Activated T-cell treated with anti-CD3 and anti-CD28 coated beads, Interleukin-2, amount 50 U/mL, for 72 hours (primary cell): ENCODE measurements at regions not wholly inside any gene's neighbourhood (a gene's known extent, or its start where the extent isn't known, plus 50 kb on each side); places are given as distances from the start of the nearest gene placed in this dataset.

ENCODE experiments used
- ATAC-seq, 2 donors: fragments of 150-1000 bp; cut with Tn5 transposase; replicated peaks in 1 of 2; 2 replicates each; pipeline ENCODE4 v1.10.0; 2021; ENCODE audit warnings: moderate library complexity in 2 of 2, mild to moderate bottlenecking in 1 of 2
- DNase-seq, 2 donors: peaks; one replicate each; pipeline ENCODE4 v3.0.0; 2021 to 2022; ENCODE audit warnings: mixed read lengths in 1 of 2
- H3K27ac Mint-ChIP-seq: one replicate; pipeline ENCODE4 v1.8.0; 2022; ENCODE audit warnings: mild to moderate bottlenecking, moderate library complexity, mixed read lengths
- H3K27me3 Mint-ChIP-seq: one replicate; pipeline ENCODE4 v1.8.0; 2022; ENCODE audit warnings: low read depth, mixed read lengths
- H3K36me3 Mint-ChIP-seq, 2 donors: one replicate each; pipeline ENCODE4 v1.8.0; 2022; ENCODE audit warnings: mixed read lengths in 2 of 2, mild to moderate bottlenecking in 1 of 2; ENCODE audit not compliant: insufficient read depth in 2 of 2
- H3K4me1 Mint-ChIP-seq: one replicate; pipeline ENCODE4 v1.8.0; 2022; ENCODE audit warnings: low read depth, mixed read lengths
- H3K4me3 Mint-ChIP-seq, 2 donors: one replicate each; pipeline ENCODE4 v1.8.0; 2022; ENCODE audit warnings: mild to moderate bottlenecking in 2 of 2, mixed read lengths in 2 of 2, moderate library complexity in 2 of 2
- H3K9me3 Mint-ChIP-seq, 2 donors: one replicate each; pipeline ENCODE4 v1.8.0; 2022; ENCODE audit warnings: mixed read lengths in 2 of 2

DNA sequence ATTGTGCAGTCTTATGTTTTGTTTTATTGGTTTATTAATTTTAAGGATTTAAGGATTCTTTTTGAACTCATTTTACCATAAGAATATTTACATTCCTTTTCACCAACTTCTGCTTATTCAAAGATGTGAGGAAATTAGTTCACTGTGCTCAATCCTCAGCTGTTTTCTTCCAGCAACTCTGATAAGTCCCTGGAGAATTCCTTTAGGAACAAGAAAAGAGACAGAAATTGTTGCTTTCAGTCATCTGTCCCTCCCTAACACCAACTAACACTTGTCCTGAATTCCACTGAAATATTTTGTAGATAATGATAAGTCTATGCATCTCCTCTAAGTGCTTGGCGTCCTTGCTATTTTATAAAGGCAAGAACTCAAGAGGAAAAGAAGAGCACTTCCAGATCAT, 334.8 kb upstream of the MARCKS start:
- Mint-ChIP-seq H3K4me3 (no peak overlapping the region), H3K4me1 (no peaks in the 10 kb centered on the region), H3K36me3 (no peaks in the 10 kb centered on the region), H3K9me3 (no peaks in the 10 kb centered on the region), H3K27me3 (no peaks in the 10 kb centered on the region), H3K27ac (no peak overlapping the region)
- ATAC-seq (no peak), DNase-seq (no peak)

DNA sequence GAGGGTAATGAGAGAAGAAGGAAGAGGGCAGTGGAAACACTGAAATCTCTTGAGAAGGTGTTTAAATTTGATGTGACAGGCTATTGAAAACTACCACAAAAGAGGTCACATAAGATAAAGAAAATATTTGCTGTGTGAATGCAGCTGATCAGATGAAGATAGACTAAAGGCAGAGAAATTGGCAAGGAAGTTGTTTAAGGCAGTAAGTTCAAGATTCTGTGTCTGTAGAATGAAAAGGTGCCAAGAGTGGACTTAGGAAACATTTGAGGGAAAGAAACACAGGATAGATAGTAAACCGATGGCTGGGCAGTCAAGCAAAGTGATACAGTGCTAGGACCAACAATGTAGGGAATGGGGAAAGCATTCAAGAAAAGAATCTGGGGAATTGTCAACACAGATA, 332.3 kb upstream of the MARCKS start:
- Mint-ChIP-seq H3K36me3 (no peaks in the 10 kb centered on the region), H3K4me1 (no peaks in the 10 kb centered on the region), H3K27ac (no peak overlapping the region), H3K27me3 (no peaks in the 10 kb centered on the region), H3K9me3 (no peaks in the 10 kb centered on the region), H3K4me3 (no peak overlapping the region)
- DNase-seq (no peak), ATAC-seq (no peak)

DNA sequence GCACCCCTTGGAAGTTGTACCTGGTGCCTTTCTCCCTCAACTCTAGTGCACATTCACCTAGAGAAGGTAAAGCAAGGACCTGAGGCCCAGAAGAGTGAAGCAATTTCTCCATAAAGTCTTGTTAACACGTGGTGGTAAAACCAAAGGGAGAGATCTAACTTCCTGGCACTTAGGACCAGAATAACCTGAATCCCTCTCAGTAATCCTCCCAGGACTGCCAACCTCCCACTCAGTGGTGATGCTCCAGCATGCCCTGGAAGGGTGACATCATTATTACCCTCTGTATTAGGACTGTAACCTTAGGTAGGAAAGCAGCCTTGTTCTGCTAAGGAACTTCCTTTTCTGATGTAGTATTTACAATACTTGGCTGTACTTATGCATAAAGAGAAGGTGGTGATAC, 330.6 kb upstream of the MARCKS start:
- Mint-ChIP-seq H3K27me3 (no peaks in the 10 kb centered on the region), H3K9me3 (no peaks in the 10 kb centered on the region), H3K27ac (no peak overlapping the region), H3K4me3 (no peak overlapping the region), H3K4me1 (no peaks in the 10 kb centered on the region), H3K36me3 (no peaks in the 10 kb centered on the region)
- DNase-seq, result no peak
- ATAC-seq, result no peak

DNA sequence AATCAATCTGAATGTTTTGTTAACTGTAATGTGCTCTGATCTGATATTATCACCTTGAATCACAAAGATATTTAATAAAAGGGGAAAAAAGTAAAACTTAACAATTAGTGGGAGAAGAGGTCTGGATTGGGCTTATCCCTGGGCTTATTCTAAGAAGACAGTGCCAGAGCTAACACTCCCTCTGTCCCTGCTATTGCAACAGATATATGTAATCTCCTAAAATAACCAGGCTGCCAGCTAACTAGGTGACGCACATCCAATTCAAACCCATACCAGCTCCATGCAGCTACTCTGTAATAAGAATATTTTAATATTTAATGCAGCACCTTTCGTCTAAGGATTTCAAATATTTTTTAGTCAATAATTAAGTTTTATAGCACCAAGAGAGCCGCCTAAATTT, 330.1 kb upstream of the MARCKS start:
- no peak for ATAC-seq
- no peaks in the 10 kb centered on the region for H3K27me3 Mint-ChIP-seq
- no peak for DNase-seq
- no peaks in the 10 kb centered on the region for H3K9me3 Mint-ChIP-seq
- no peak overlapping the region for H3K27ac Mint-ChIP-seq
- H3K4me1 Mint-ChIP-seq, result no peaks in the 10 kb centered on the region
- no peak overlapping the region for H3K4me3 Mint-ChIP-seq
- H3K36me3 Mint-ChIP-seq, result no peaks in the 10 kb centered on the region

- no peak for ATAC-seq
- no peak for DNase-seq
- Mint-ChIP-seq H3K27me3 (no peaks in the 10 kb centered on the region), H3K4me1 (no peaks in the 10 kb centered on the region), H3K4me3 (no peak overlapping the region), H3K36me3 (no peaks in the 10 kb centered on the region), H3K27ac (no peak overlapping the region), H3K9me3 (no peaks in the 10 kb centered on the region)
These were observed 329.0 kb upstream of the MARCKS start for GRCh38 chr6:113528111-113528510.

- ATAC-seq (no peak), DNase-seq (no peak)
- no peaks in the 10 kb centered on the region for H3K36me3 Mint-ChIP-seq
- H3K9me3 Mint-ChIP-seq, result no peaks in the 10 kb centered on the region
- H3K27me3 Mint-ChIP-seq, result no peaks in the 10 kb centered on the region
- no peak overlapping the region for H3K4me3 Mint-ChIP-seq
- H3K27ac Mint-ChIP-seq, result no peak overlapping the region
- H3K4me1 Mint-ChIP-seq, result no peaks in the 10 kb centered on the region
These were observed 327.9 kb upstream of the MARCKS start for GRCh38 chr6:113529196-113529595.

GRCh38 chr6:113529879-113530278, 327.3 kb upstream of the MARCKS start:
- ATAC-seq (no peak), DNase-seq (no peak)
- no peaks in the 10 kb centered on the region for H3K36me3 Mint-ChIP-seq
- no peaks in the 10 kb centered on the region for H3K9me3 Mint-ChIP-seq
- no peak overlapping the region for H3K27ac Mint-ChIP-seq
- H3K4me3 Mint-ChIP-seq, result no peak overlapping the region
- no peaks in the 10 kb centered on the region for H3K27me3 Mint-ChIP-seq
- H3K4me1 Mint-ChIP-seq, result no peaks in the 10 kb centered on the region

GRCh38 chr6:113530769-113531168, 326.4 kb upstream of the MARCKS start:
- H3K27me3 Mint-ChIP-seq, result no peaks in the 10 kb centered on the region
- no peak for ATAC-seq
- H3K4me3 Mint-ChIP-seq, result no peak overlapping the region
- no peaks in the 10 kb centered on the region for H3K4me1 Mint-ChIP-seq
- DNase-seq, result no peak
- H3K36me3 Mint-ChIP-seq, result no peaks in the 10 kb centered on the region
- H3K9me3 Mint-ChIP-seq, result no peaks in the 10 kb centered on the region
- no peak overlapping the region for H3K27ac Mint-ChIP-seq

GRCh38 chr6:113539202-113539601, 317.9 kb upstream of the MARCKS start:
- Mint-ChIP-seq H3K4me3 (no peak overlapping the region), H3K9me3 (peaks cover 0 to 2% of the 10 kb centered on the region in 2 donors), H3K4me1 (no peaks in the 10 kb centered on the region), H3K27me3 (peaks cover 5% of the 10 kb centered on the region), H3K36me3 (no peaks in the 10 kb centered on the region), H3K27ac (no peak overlapping the region)
- DNase-seq, result no peak
- no peak for ATAC-seq

- peaks cover 0 to 2% of the 10 kb centered on the region in 2 donors for H3K9me3 Mint-ChIP-seq
- no peaks in the 10 kb centered on the region for H3K4me1 Mint-ChIP-seq
- peaks cover 5% of the 10 kb centered on the region for H3K27me3 Mint-ChIP-seq
- no peaks in the 10 kb centered on the region for H3K36me3 Mint-ChIP-seq
- ATAC-seq (no peak), DNase-seq (no peak)
- no peak overlapping the region for H3K27ac Mint-ChIP-seq
- H3K4me3 Mint-ChIP-seq, result no peak overlapping the region
These were observed 317.5 kb upstream of the MARCKS start for GRCh38 chr6:113539623-113540022.

DNA sequence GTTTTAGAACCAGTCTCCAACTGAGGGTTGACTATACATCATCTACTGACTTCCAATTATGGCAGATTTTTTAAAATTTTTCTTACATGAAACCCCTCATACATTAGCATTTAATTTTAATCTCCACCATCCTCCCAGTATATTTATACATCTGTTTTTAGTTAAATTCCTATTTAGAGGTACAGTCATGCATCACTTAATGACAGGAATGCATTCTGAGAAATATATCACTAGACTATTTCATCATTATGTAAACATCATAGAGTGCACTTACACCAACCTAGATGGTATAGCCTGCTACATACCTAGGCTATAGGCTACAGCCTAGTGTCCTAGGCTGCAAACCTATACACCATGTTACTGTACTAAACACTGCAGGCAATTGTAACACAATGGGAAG, 316.7 kb upstream of the MARCKS start:
- Mint-ChIP-seq H3K4me3 (no peak overlapping the region), H3K9me3 (peaks cover 0 to 2% of the 10 kb centered on the region in 2 donors), H3K27ac (no peak overlapping the region), H3K36me3 (no peaks in the 10 kb centered on the region), H3K4me1 (no peaks in the 10 kb centered on the region), H3K27me3 (peaks cover 5% of the 10 kb centered on the region)
- DNase-seq (no peak), ATAC-seq (no peak)

DNA sequence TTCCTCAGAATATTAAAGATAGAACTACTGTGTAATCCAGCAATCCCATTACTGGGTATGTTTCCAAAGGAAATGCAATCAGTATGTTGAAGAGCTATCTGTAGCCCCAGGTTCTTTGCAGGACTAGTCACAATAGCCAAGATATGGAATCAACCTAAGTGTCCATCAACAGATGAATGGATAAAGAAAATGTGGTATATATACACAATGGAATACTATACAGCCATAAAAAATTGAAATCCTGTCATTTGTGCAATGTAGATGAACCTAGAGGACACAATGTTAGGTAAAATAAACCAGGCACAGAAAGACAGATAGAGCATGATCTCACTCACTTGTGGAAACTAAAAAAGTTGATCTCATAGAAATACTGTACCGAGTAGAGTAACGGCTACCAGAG, 306.0 kb upstream of the MARCKS start:
- Mint-ChIP-seq H3K4me3 (no peak overlapping the region), H3K27me3 (no peaks in the 10 kb centered on the region), H3K27ac (no peak overlapping the region), H3K9me3 (peaks cover 4 to 6% of the 10 kb centered on the region in 2 donors), H3K4me1 (no peaks in the 10 kb centered on the region), H3K36me3 (peaks cover 0 to 2% of the 10 kb centered on the region in 2 donors)
- no peak for ATAC-seq
- DNase-seq, result no peak

GRCh38 chr6:113556775-113557174, 300.4 kb upstream of the MARCKS start:
- H3K4me1 Mint-ChIP-seq, result no peaks in the 10 kb centered on the region
- H3K9me3 Mint-ChIP-seq, result no peaks in the 10 kb centered on the region
- H3K36me3 Mint-ChIP-seq, result no peaks in the 10 kb centered on the region
- no peak for DNase-seq
- H3K27me3 Mint-ChIP-seq, result no peaks in the 10 kb centered on the region
- no peak overlapping the region for H3K4me3 Mint-ChIP-seq
- ATAC-seq, result no peak
- no peak overlapping the region for H3K27ac Mint-ChIP-seq

- H3K4me1 Mint-ChIP-seq, result no peaks in the 10 kb centered on the region
- H3K27ac Mint-ChIP-seq, result no peak overlapping the region
- H3K36me3 Mint-ChIP-seq, result no peaks in the 10 kb centered on the region
- H3K27me3 Mint-ChIP-seq, result no peaks in the 10 kb centered on the region
- ATAC-seq, result no peak
- H3K4me3 Mint-ChIP-seq, result no peak overlapping the region
- DNase-seq, result no peak
- H3K9me3 Mint-ChIP-seq, result no peaks in the 10 kb centered on the region
These were observed 298.7 kb upstream of the MARCKS start for GRCh38 chr6:113558431-113558830.

GRCh38 chr6:113558966-113559365, 298.2 kb upstream of the MARCKS start:
- Mint-ChIP-seq H3K27ac (no peak overlapping the region), H3K4me3 (no peak overlapping the region), H3K27me3 (no peaks in the 10 kb centered on the region), H3K9me3 (no peaks in the 10 kb centered on the region), H3K36me3 (no peaks in the 10 kb centered on the region), H3K4me1 (no peaks in the 10 kb centered on the region)
- ATAC-seq, result no peak
- DNase-seq, result no peak
